SK-N-SH (cell line): ENCODE measurements at regions not wholly inside any gene's neighbourhood (a gene's known extent, or its start where the extent isn't known, plus 50 kb on each side); places are given as distances from the start of the nearest gene placed in this dataset.
A peak's percentile ranks its signal among the peaks of the same experiment; 100 is the strongest.
"Not testable (repeated sequence)": the region's sequence is repeated elsewhere in the genome, so short reads cannot be mapped to it uniquely, and the experiment has no call there.

ENCODE experiments used
- CTCF ChIA-PET: fragments of 300-600, 350-600 bp; formaldehyde crosslinking; extraction: SDS; loops from one replicate; lab custom pipeline; 2021; lab: Yijun Ruan, JAX
- POLR2A ChIA-PET: fragments of 350-600 bp; sonication (Branson Sonifier 250); formaldehyde crosslinking; extraction: SDS; loops from one replicate; lab custom pipeline; 2020; ENCODE audit warnings: antibody characterized with exemption, inconsistent platforms; lab: Yijun Ruan, JAX
- DNase-seq: peaks from one replicate; pipeline ENCODE4 v3.0.0; 2012
- H2AFZ ChIP-seq: fragments of 200-600 bp; sonication (generic); 2 replicates; pipeline ENCODE4 v1.8.1; 2016; ENCODE audit warnings: antibody characterized with exemption, mild to moderate bottlenecking, low read depth
- H3F3A ChIP-seq: fragments of 200-600 bp; sonication (generic); replicated peaks from 2 replicates; pipeline ENCODE3; 2016; ENCODE audit warnings: antibody characterized with exemption, mild to moderate bottlenecking; ENCODE audit not compliant: insufficient read depth
- H3K27ac ChIP-seq, 2 experiments: fragments of 200-500 bp in 1 of 2; fragments of 200-600 bp in 1 of 2; sonication (Bioruptor generic) in 1 of 2; sonication (generic), shearing (Covaris generic) in 1 of 2; 2 replicates each; pipeline versions ENCODE4 v1.5.1 to v1.6.1; 2014 to 2016; ENCODE audit warnings: low read depth in 2 of 2, inconsistent platforms in 1 of 2, low read length in 1 of 2, mild to moderate bottlenecking in 1 of 2, mixed read lengths in 1 of 2
- H3K27me3 ChIP-seq: fragments of 200-600 bp; sonication (generic), shearing (Covaris generic); 2 replicates; pipeline ENCODE4 v1.6.1; 2016; ENCODE audit warnings: mixed run types; ENCODE audit not compliant: insufficient read depth
- H3K36me3 ChIP-seq, 2 experiments: fragments of 200-500 bp in 1 of 2; fragments of 200-600 bp in 1 of 2; sonication (Bioruptor generic) in 1 of 2; sonication (generic) in 1 of 2; replicated peaks in 1 of 2; 2 replicates each; pipeline versions ENCODE3 to v1.5.1; 2014 to 2016; ENCODE audit warnings: low read length in 1 of 2, mild to moderate bottlenecking in 1 of 2; ENCODE audit not compliant: insufficient read depth in 2 of 2, control insufficient read depth in 1 of 2
- H3K4me1 ChIP-seq, 2 experiments: fragments of 200-500 bp in 1 of 2; fragments of 200-600 bp in 1 of 2; sonication (Bioruptor generic) in 1 of 2; sonication (generic), shearing (Covaris generic) in 1 of 2; 2 replicates each; pipeline versions ENCODE4 v1.5.1 to v1.6.1; 2014 to 2016; ENCODE audit warnings: low read depth in 1 of 2, low read length in 1 of 2, mixed run types in 1 of 2; ENCODE audit not compliant: insufficient read depth in 2 of 2, control insufficient read depth in 1 of 2
- H3K4me2 ChIP-seq: fragments of 200-600 bp; sonication (generic), shearing (Covaris generic); 2 replicates; pipeline ENCODE4 v1.6.1; 2017; ENCODE audit warnings: mixed run types
- H3K4me3 ChIP-seq, 2 experiments: fragments of 200-500 bp in 1 of 2; fragments of 200-600 bp in 1 of 2; sonication (Bioruptor generic) in 1 of 2; sonication (generic), shearing (Covaris generic) in 1 of 2; 2 replicates each; pipeline versions ENCODE4 v1.5.1 to v1.8.1; 2014 to 2016; ENCODE audit warnings: low read depth in 2 of 2, inconsistent platforms in 1 of 2, low read length in 1 of 2, mild to moderate bottlenecking in 1 of 2, mixed read lengths in 1 of 2, moderate library complexity in 1 of 2
- H3K79me2 ChIP-seq: fragments of 200-600 bp; sonication (generic); 2 replicates; pipeline ENCODE4 v1.8.1; 2017; ENCODE audit warnings: mild to moderate bottlenecking; ENCODE audit not compliant: insufficient read depth
- H3K9ac ChIP-seq: fragments of 200-600 bp; sonication (generic); 2 replicates; pipeline ENCODE4 v1.6.1; 2017; ENCODE audit warnings: mixed run types
- H3K9me2 ChIP-seq: fragments of 200-600 bp; sonication (generic); 2 replicates; pipeline ENCODE4 v1.6.1; 2017; ENCODE audit warnings: mixed run types
- H3K9me3 ChIP-seq: fragments of 200-600 bp; sonication (generic); 2 replicates; pipeline ENCODE4 v1.6.1; 2017; ENCODE audit warnings: mixed run types, mild to moderate bottlenecking, moderate library complexity
- H4K20me1 ChIP-seq: fragments of 200-600 bp; sonication (generic); 2 replicates; pipeline ENCODE4 v1.6.1; 2017; ENCODE audit warnings: mild to moderate bottlenecking, mixed run types; ENCODE audit not compliant: insufficient read depth
- EP300 ChIP-seq, 2 experiments: IDR thresholded peaks; 2 replicates each; pipeline versions ENCODE4 v1.4.0 to v1.6.1; 2012; ENCODE audit warnings: borderline replicate concordance in 1 of 2, low read depth in 1 of 2, low read length in 1 of 2
- EZH2phosphoT487 ChIP-seq: fragments of 200-600 bp; sonication (generic); IDR thresholded peaks from 2 replicates; pipeline ENCODE4 v1.6.1; 2017; ENCODE audit warnings: low read depth, mixed run types, mild to moderate bottlenecking, antibody characterized with exemption, moderate library complexity, borderline replicate concordance
- SMC3 ChIP-seq: IDR thresholded peaks from 2 replicates; pipeline ENCODE4 v1.6.1; 2012; ENCODE audit warnings: low read depth, low read length, improper control_type of control experiment
- TCF12 ChIP-seq: IDR thresholded peaks from 2 replicates; pipeline ENCODE4 v1.4.0; 2012
- ZBTB33 ChIP-seq: IDR thresholded peaks from 2 replicates; pipeline ENCODE4 v1.4.0; 2012; ENCODE audit warnings: low read depth, borderline replicate concordance
- WGBS: methylation state at CpG from one replicate; pipeline ENCODE4 v1.1.6; 2017; ENCODE audit warnings: low lambda C conversion rate; 5-methylcytosine and 5-hydroxymethylcytosine counted together
- TF ChIP-seq, protein P1 (sequence below): IDR thresholded peaks from 2 replicates; pipeline ENCODE4 v1.6.1; 2012; ENCODE audit warnings: mild to moderate bottlenecking, low read depth, low read length, moderate library complexity
- TF ChIP-seq, protein P2 (sequence below): fragments of 150-350 bp; IDR thresholded peaks from 2 replicates; pipeline ENCODE4 v1.6.1; 2017; ENCODE audit warnings: antibody characterized with exemption, low read length, low read depth, borderline replicate concordance

- H4K20me1 ChIP-seq: no peaks in the 10 kb centered on the region
- H3K4me1 ChIP-seq: peaks cover 0 to 10% of the 10 kb centered on the region in 2 experiments; a peak in 1 of 4 replicates
- no peaks in the 10 kb centered on the region for H3K9me3 ChIP-seq
- no peaks in the 10 kb centered on the region for H3K36me3 ChIP-seq
- POLR2A ChIA-PET: no interaction called here
- no peaks in the 10 kb centered on the region for H3K27me3 ChIP-seq
- 23% methylated on average over 7 of the region's 7 CpGs for WGBS
- no peak overlapping the region for H2AFZ ChIP-seq
- CTCF ChIA-PET: interaction anchor here (0.7 kb wide), 1 partner anchor 626 kb away, joined by 3 read pairs; no protein-coding TSS in a partner anchor
- no peaks in the 10 kb centered on the region for H3K9me2 ChIP-seq
- TF ChIP-seq SMC3 (no peak), EP300 (IDR thresholded peaks at IDR 0.05; ENCODE audit: borderline replicate concordance in 1 of 2, low read depth in 1 of 2, low read length in 1 of 2) (0 out of 4 replicates have a peak, but pooled peaks of 1 of the 2 experiments have one; percentile 14)
- TF ChIP-seq, protein P1, sequence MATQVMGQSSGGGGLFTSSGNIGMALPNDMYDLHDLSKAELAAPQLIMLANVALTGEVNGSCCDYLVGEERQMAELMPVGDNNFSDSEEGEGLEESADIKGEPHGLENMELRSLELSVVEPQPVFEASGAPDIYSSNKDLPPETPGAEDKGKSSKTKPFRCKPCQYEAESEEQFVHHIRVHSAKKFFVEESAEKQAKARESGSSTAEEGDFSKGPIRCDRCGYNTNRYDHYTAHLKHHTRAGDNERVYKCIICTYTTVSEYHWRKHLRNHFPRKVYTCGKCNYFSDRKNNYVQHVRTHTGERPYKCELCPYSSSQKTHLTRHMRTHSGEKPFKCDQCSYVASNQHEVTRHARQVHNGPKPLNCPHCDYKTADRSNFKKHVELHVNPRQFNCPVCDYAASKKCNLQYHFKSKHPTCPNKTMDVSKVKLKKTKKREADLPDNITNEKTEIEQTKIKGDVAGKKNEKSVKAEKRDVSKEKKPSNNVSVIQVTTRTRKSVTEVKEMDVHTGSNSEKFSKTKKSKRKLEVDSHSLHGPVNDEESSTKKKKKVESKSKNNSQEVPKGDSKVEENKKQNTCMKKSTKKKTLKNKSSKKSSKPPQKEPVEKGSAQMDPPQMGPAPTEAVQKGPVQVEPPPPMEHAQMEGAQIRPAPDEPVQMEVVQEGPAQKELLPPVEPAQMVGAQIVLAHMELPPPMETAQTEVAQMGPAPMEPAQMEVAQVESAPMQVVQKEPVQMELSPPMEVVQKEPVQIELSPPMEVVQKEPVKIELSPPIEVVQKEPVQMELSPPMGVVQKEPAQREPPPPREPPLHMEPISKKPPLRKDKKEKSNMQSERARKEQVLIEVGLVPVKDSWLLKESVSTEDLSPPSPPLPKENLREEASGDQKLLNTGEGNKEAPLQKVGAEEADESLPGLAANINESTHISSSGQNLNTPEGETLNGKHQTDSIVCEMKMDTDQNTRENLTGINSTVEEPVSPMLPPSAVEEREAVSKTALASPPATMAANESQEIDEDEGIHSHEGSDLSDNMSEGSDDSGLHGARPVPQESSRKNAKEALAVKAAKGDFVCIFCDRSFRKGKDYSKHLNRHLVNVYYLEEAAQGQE: no peak
- TF ChIP-seq, all 33 proteins: peak for 1
- H3K4me2 ChIP-seq: no peak overlapping the region
- DNase-seq: no peak
- H3K4me3 ChIP-seq: no peak overlapping the region
- no peak overlapping the region for H3K9ac ChIP-seq
- no peaks in the 10 kb centered on the region for H3K79me2 ChIP-seq
- no peaks in the 10 kb centered on the region for H3F3A ChIP-seq
- H3K27ac ChIP-seq: no peak overlapping the region
These were observed 153.9 kb upstream of the RFLNA start for GRCh38 chr12:124140944-124141486.

DNA sequence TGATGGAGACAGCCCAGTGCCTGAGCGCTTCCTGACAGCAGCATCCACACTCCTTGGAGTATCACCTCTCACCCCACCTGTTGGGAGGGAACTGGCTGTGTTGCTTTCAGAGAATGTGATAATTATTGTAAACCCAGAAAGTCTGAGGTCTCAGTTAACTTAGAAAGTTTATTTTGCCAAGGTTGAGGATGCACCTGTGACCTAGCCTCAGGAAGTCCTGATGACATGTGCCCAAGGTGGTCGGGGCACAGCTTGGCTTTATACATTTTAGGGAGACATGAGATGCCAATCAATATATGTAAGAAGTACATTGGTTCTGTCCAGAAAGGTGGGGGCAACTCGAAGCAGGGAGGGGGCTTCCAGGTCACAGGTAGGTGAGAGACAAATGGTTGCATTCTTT is 153.3 kb upstream of the RFLNA start:
- DNase-seq, H3K27ac ChIP-seq, POLR2A ChIA-PET, H3K36me3 ChIP-seq, H3K27me3 ChIP-seq, H3K9ac ChIP-seq, H3K9me2 ChIP-seq, H3K4me3 ChIP-seq, H4K20me1 ChIP-seq, H3K79me2 ChIP-seq, H3F3A ChIP-seq, H3K4me2 ChIP-seq, H3K9me3 ChIP-seq, H2AFZ ChIP-seq: not testable (repeated sequence)
- H3K4me1 ChIP-seq: peaks cover 0 to 10% of the 10 kb centered on the region in 2 experiments; a peak in 1 of 4 replicates
- CTCF ChIA-PET: interaction anchor here (0.7 kb wide), 1 partner anchor 625 kb away, joined by 3 read pairs; no protein-coding TSS in a partner anchor
- 11% methylated on average over 2 of the region's 3 CpGs for WGBS

DNA sequence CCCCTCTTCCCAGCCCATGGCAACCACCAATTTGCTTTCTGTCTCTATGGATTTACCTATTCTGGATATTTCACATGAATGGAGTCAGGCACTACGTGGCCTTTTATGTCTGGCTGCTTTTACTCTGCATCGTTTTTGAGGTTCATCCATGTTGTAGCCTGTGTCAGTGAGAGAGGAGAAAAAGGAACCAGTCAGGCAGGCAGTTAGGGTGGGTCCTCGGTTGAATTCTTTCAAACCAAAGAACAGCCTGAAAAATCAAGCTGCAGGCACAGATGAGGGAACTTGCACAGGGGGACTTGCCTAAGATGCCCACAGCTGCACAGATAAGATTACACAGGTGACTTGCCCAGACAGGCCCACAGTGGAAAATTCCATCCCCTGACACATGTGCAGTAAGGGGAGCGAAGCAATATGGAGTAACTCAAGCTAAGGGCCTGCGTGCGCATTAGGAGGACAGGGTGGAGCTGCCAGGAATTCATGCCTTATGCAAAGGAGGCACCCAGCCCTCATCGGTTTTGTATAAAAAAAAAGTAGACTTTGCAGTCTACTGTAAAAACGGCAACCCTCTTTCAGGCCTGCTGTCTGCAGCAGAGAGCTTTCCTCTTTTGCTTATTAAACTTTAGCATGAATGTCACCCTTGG is 152.4 kb upstream of the RFLNA start:
- H3K9me3 ChIP-seq: no peaks in the 10 kb centered on the region
- H2AFZ ChIP-seq: no peak overlapping the region
- H3K4me3 ChIP-seq: no peak overlapping the region
- H3K27ac ChIP-seq: no peak overlapping the region
- H3F3A ChIP-seq: no peaks in the 10 kb centered on the region
- 44% methylated on average over 8 of the region's 8 CpGs for WGBS
- peaks cover 0 to 10% of the 10 kb centered on the region in 2 experiments; a peak in 1 of 4 replicates for H3K4me1 ChIP-seq
- H4K20me1 ChIP-seq: no peaks in the 10 kb centered on the region
- no peaks in the 10 kb centered on the region for H3K36me3 ChIP-seq
- H3K4me2 ChIP-seq: no peak overlapping the region
- no peaks in the 10 kb centered on the region for H3K9me2 ChIP-seq
- DNase-seq: no peak
- CTCF ChIA-PET: interaction anchor here (0.9 kb wide), 1 partner anchor 13 kb away, joined by 3 read pairs; no protein-coding TSS in a partner anchor
- no peaks in the 10 kb centered on the region; the same call in 1 of the 2 replicates for H3K27me3 ChIP-seq
- no peak overlapping the region for H3K9ac ChIP-seq
- no peaks in the 10 kb centered on the region for H3K79me2 ChIP-seq
- POLR2A ChIA-PET: no interaction called here
- TF ChIP-seq, protein P2, sequence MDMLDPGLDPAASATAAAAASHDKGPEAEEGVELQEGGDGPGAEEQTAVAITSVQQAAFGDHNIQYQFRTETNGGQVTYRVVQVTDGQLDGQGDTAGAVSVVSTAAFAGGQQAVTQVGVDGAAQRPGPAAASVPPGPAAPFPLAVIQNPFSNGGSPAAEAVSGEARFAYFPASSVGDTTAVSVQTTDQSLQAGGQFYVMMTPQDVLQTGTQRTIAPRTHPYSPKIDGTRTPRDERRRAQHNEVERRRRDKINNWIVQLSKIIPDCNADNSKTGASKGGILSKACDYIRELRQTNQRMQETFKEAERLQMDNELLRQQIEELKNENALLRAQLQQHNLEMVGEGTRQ: no peak
- TF ChIP-seq TCF12 (no peak), ZBTB33 (no peak), EZH2phosphoT487 (no peak)
- TF ChIP-seq, protein P1: no peak
